HFFc6 (cell line): ENCODE measurements at regions not wholly inside any gene's neighbourhood (a gene's known extent, or its start where the extent isn't known, plus 50 kb on each side); places are given as distances from the start of the nearest gene placed in this dataset.

Experiments used
- DNase-seq: peaks from one replicate; pipeline ENCODE4 v3.0.0-alpha.2; 2018
- H3K27ac Mint-ChIP-seq: 2 replicates; pipeline ENCODE4 v1.8.0; 2020; ENCODE audit warnings: mild to moderate bottlenecking, mixed read lengths
- H3K27me3 Mint-ChIP-seq: 2 replicates; pipeline ENCODE4 v1.8.0; 2021; ENCODE audit warnings: mild to moderate bottlenecking, moderate library complexity, mixed read lengths; ENCODE audit not compliant: insufficient read depth
- H3K36me3 Mint-ChIP-seq: 2 replicates; pipeline ENCODE4 v1.8.0; 2021; ENCODE audit warnings: low read depth, mixed read lengths
- H3K4me1 Mint-ChIP-seq: 2 replicates; pipeline ENCODE4 v1.8.0; 2020; ENCODE audit warnings: low read depth, mixed read lengths
- H3K4me3 Mint-ChIP-seq: 2 replicates; pipeline ENCODE4 v1.8.0; 2020; ENCODE audit warnings: mild to moderate bottlenecking, moderate library complexity, mixed read lengths
- H3K9me3 Mint-ChIP-seq: 2 replicates; pipeline ENCODE4 v1.8.0; 2020; ENCODE audit warnings: mild to moderate bottlenecking, mixed read lengths
- TF ChIP-seq, protein P1 (sequence below): fragments of 200-600 bp; sonication (generic); IDR thresholded peaks from 2 replicates; pipeline ENCODE4 v1.5.0; 2021; ENCODE audit warnings: antibody characterized with exemption, mild to moderate bottlenecking

DNA sequence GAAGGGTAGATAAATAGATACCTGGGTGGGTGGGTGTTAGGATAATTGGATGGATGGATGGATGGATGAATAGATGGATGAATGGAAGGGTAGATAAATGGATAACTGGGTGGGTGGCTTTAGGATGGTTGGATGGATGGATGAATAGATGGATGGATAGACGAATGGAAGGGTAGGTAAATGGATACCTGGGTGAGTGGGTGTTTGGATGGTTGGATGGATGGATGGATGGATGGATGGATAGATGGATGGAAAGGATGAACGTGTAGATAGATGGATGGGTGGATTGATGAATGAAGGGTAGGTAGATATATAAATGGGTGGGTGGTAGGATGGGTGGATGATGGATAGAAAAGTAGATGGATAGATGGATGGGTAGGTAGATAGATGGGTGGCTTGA lies 59.8 kb upstream of the RXRA start:
- H3K27ac Mint-ChIP-seq = no peak overlapping the region
- H3K36me3 Mint-ChIP-seq = no peaks in the 10 kb centered on the region
- no peaks in the 10 kb centered on the region for H3K9me3 Mint-ChIP-seq
- H3K27me3 Mint-ChIP-seq = peaks cover 51% of the 10 kb centered on the region
- TF ChIP-seq, protein P1, sequence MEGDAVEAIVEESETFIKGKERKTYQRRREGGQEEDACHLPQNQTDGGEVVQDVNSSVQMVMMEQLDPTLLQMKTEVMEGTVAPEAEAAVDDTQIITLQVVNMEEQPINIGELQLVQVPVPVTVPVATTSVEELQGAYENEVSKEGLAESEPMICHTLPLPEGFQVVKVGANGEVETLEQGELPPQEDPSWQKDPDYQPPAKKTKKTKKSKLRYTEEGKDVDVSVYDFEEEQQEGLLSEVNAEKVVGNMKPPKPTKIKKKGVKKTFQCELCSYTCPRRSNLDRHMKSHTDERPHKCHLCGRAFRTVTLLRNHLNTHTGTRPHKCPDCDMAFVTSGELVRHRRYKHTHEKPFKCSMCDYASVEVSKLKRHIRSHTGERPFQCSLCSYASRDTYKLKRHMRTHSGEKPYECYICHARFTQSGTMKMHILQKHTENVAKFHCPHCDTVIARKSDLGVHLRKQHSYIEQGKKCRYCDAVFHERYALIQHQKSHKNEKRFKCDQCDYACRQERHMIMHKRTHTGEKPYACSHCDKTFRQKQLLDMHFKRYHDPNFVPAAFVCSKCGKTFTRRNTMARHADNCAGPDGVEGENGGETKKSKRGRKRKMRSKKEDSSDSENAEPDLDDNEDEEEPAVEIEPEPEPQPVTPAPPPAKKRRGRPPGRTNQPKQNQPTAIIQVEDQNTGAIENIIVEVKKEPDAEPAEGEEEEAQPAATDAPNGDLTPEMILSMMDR = no peak
- H3K4me1 Mint-ChIP-seq = no peaks in the 10 kb centered on the region
- H3K4me3 Mint-ChIP-seq = no peak overlapping the region
- no peak for DNase-seq

DNA sequence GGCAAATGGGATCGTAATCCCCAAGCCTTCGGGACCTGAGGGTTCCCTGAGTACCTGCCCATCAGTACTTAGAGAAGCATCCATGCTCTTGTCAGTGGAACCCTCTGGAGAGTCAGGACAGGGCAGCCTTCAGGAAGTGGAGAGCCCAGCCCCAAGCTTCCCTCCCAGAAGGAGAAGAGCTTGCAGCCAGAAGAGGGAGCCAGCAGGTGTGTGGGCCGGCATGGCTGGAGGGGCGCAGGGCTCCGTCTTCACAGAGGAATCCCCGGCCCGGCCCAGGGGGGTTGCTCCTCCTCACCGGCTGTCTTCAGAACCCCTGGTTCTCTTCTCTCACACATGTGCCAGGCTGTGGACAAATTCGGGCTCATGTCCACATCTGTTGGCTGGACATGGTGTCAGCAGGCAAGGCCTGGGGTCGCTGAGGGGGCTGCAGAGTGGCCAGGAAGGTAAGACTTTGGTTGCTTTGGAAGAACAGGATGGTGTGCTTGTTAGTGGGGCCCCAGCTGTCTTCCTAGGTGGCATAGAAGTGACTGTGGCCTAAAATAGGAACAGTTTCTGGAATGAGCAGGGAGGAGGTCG lies 58.9 kb upstream of the RXRA start:
- TF ChIP-seq, protein P1 = peak; percentile 22; the same call in 1 of the 2 replicates
- H3K27ac Mint-ChIP-seq = no peak overlapping the region
- H3K27me3 Mint-ChIP-seq = peaks cover 50% of the 10 kb centered on the region
- H3K36me3 Mint-ChIP-seq = no peaks in the 10 kb centered on the region
- no peaks in the 10 kb centered on the region for H3K4me1 Mint-ChIP-seq
- no peaks in the 10 kb centered on the region for H3K9me3 Mint-ChIP-seq
- no peak overlapping the region for H3K4me3 Mint-ChIP-seq
- no peak for DNase-seq

DNA sequence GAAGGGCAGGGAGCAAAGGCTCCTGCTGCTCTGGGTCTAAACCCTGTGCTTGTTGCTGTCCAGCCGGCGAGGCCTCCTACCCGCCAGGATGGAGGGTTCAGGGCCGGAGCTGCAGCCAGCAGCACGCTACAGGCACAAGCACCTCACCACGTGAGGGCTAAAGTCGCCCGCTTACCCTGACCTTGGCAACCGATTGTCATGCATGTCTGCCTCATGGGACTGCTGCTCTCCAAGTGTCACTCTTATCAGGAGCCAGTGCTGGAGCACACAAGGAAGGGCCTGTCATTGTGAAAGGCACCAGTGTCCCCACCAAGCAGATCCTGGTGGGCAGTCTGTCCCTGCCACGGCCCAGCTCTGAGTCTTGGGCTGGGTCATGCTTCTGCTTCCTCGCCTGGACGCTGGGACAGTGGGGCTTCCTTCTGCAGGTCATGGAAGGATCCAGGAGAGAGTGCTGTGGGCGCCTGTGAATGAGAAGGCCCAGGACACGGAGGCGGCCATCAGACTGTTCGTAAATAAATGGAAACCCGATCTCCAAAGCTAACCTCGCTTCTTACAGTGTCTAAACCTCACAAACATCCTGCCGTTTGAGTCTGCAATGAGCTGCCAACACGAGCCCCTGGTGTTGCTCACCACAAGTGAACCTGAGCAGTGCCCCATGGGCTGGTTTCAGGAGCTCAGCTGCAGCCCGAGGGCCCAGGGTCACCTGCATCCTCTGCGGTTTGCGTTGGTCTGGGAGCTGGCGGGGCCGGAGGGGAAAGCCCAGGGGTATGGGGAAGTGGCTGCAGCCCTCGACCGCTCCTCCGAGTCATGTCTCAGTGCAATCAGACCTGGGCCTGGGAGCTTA lies 58.2 kb upstream of the RXRA start:
- Mint-ChIP-seq H3K4me3 (no peak overlapping the region), H3K36me3 (no peaks in the 10 kb centered on the region), H3K27ac (no peak overlapping the region), H3K9me3 (no peaks in the 10 kb centered on the region), H3K27me3 (peaks cover 53% of the 10 kb centered on the region), H3K4me1 (no peaks in the 10 kb centered on the region)
- DNase-seq = no peak
- TF ChIP-seq, protein P1 = no peak

DNA sequence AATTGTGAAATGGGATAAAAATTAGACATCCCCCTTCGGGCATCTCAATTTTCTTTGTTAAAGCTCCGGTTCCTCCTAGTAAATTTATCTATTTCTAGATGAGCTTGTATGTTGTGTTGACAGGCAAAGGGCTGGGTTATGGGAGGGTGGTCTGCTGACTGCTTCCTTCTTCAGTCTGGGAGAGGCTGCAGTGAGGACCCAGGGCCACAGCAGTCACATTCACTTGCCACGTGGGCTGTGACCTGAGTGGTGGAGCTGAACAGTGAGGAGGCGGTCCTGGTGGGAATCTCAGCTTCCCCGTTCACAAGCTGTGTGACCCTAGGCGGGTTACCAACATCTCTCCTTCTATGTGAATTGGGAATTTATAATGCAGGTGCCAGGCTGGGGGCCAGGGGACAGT lies 57.5 kb upstream of the RXRA start:
- H3K27me3 Mint-ChIP-seq = peaks cover 58% of the 10 kb centered on the region
- TF ChIP-seq, protein P1 = no peak
- H3K4me1 Mint-ChIP-seq = no peaks in the 10 kb centered on the region
- H3K27ac Mint-ChIP-seq = no peak overlapping the region
- H3K36me3 Mint-ChIP-seq = no peaks in the 10 kb centered on the region
- H3K4me3 Mint-ChIP-seq = no peak overlapping the region
- no peaks in the 10 kb centered on the region for H3K9me3 Mint-ChIP-seq
- no peak for DNase-seq

DNA sequence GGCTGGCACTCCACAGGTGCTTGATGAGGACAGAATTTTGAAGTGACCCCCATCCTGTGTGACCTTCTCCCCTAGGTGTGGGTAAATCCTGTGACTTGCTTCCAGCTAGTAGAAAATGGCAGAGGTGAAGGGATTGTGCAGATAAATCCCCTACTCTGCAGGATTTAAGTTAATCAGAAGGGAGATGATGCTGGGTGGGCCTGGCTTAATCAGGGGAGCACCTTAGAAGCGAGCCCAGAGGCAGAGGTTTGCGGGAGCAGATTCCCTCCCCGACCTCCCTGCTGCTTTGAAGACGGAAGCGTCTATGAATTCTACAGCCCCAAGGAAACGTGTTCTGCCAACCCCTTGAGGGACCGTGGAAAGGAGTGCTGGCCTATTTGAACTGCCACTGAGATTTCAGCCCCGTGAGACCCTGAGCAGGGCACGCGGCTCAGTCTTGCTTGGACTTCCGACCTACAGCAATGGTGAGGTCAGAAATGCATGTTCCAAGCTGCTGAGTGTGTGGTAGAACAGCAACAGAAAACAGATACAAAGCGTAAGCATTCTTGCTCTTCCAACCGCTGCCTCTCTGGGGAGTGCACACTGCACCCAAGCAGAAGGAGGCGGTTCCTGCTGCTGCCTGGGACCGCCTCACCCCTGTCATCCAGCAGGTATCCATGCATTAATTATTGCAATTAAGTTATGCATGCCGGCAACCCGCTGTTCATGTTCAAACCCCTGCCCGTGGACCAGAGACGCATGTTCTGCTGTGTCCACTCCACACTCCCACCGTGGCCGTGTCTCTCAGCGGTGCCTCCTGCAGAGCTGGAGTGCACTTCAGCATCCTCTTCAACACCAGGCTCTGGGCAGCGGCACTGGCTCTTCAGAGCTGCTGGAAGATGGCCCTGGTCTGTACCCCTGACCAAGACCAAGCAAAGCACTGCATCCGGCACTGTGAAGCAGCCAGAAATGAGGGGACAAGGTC lies 54.6 kb upstream of the RXRA start:
- peaks cover 55% of the 10 kb centered on the region for H3K27me3 Mint-ChIP-seq
- no peak for DNase-seq
- H3K36me3 Mint-ChIP-seq = no peaks in the 10 kb centered on the region
- H3K27ac Mint-ChIP-seq = no peak overlapping the region
- H3K4me3 Mint-ChIP-seq = no peak overlapping the region
- H3K4me1 Mint-ChIP-seq = no peaks in the 10 kb centered on the region
- H3K9me3 Mint-ChIP-seq = no peaks in the 10 kb centered on the region
- TF ChIP-seq, protein P1 = no peak
